ENCODE measurements at regions not wholly inside any gene's neighbourhood (a gene's known extent, or its start where the extent isn't known, plus 50 kb on each side); places are given as distances from the start of the nearest gene placed in this dataset.

GRCh38 chr13:91046715-91047327 lies 300.7 kb upstream of the MIR17HG start:
- TF ChIP-seq POLR2A (IDR thresholded peaks at IDR 0.05) (no peak), CTCF (IDR thresholded peaks at IDR 0.05) (no peak)
